HUES48 (cell line): ENCODE measurements at regions not wholly inside any gene's neighbourhood (a gene's known extent, or its start where the extent isn't known, plus 50 kb on each side); places are given as distances from the start of the nearest gene placed in this dataset.

Experiments
- H3K27ac ChIP-seq: one replicate; pipeline ENCODE4 v1.7.0; 2013; ENCODE audit warnings: low read depth, low read length, inconsistent platforms
- H3K27me3 ChIP-seq: 2 replicates; pipeline ENCODE4 v1.6.1; 2013; ENCODE audit warnings: mild to moderate bottlenecking, low read length; ENCODE audit not compliant: control insufficient read depth, insufficient read depth
- H3K36me3 ChIP-seq: 2 replicates; pipeline ENCODE4 v1.6.1; 2013; ENCODE audit warnings: low read length; ENCODE audit not compliant: control insufficient read depth, insufficient read depth
- H3K4me1 ChIP-seq: 2 replicates; pipeline ENCODE4 v1.6.1; 2013; ENCODE audit warnings: mild to moderate bottlenecking, low read length; ENCODE audit not compliant: control insufficient read depth, insufficient read depth
- H3K4me3 ChIP-seq: 2 replicates; pipeline ENCODE4 v1.5.1; 2013; ENCODE audit warnings: mild to moderate bottlenecking, low read depth, low read length
- H3K9ac ChIP-seq: 2 replicates; pipeline ENCODE4 v1.6.1; 2013; ENCODE audit warnings: mild to moderate bottlenecking, low read depth, low read length, moderate library complexity
- H3K9me3 ChIP-seq: 2 replicates; pipeline ENCODE4 v1.6.1; 2013; ENCODE audit warnings: low read length; ENCODE audit not compliant: control insufficient read depth, insufficient read depth

DNA sequence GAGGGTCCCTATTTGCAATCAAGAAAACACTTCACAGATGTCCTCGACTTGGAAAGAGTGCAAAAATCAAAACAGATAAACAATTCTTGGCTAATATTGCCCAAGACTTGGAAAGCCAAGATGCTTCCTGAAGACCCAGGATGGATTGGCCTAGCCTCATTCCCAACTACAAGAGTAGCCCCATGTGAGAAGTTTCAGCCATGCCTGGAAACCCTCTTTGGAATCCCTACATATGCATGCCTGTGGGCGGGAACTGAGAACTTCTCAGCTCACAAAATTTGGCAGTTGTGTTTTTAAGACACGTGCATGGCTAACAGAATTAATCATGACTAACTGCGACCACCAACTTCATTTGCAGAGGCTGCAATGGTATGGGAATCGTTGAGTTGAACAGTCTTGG lies 283.2 kb upstream of the TBX3 start:
- H3K4me1 ChIP-seq, result no peaks in the 10 kb centered on the region
- H3K27me3 ChIP-seq, result no peaks in the 10 kb centered on the region
- no peak overlapping the region for H3K27ac ChIP-seq
- no peak overlapping the region for H3K4me3 ChIP-seq
- no peak overlapping the region for H3K9ac ChIP-seq
- no peaks in the 10 kb centered on the region for H3K36me3 ChIP-seq
- H3K9me3 ChIP-seq, result no peaks in the 10 kb centered on the region

GRCh38 chr12:114964841-114965240 lies 280.9 kb upstream of the TBX3 start:
- Histone ChIP-seq H3K27ac (no peak overlapping the region), H3K9ac (no peak overlapping the region), H3K4me3 (no peak overlapping the region), H3K4me1 (no peaks in the 10 kb centered on the region), H3K36me3 (no peaks in the 10 kb centered on the region), H3K27me3 (no peaks in the 10 kb centered on the region), H3K9me3 (no peaks in the 10 kb centered on the region)

GRCh38 chr12:114963846-114964245 lies 279.9 kb upstream of the TBX3 start:
- Histone ChIP-seq H3K27ac (no peak overlapping the region), H3K9me3 (no peaks in the 10 kb centered on the region), H3K27me3 (no peaks in the 10 kb centered on the region), H3K9ac (no peak overlapping the region), H3K36me3 (no peaks in the 10 kb centered on the region), H3K4me3 (no peak overlapping the region), H3K4me1 (no peaks in the 10 kb centered on the region)

DNA sequence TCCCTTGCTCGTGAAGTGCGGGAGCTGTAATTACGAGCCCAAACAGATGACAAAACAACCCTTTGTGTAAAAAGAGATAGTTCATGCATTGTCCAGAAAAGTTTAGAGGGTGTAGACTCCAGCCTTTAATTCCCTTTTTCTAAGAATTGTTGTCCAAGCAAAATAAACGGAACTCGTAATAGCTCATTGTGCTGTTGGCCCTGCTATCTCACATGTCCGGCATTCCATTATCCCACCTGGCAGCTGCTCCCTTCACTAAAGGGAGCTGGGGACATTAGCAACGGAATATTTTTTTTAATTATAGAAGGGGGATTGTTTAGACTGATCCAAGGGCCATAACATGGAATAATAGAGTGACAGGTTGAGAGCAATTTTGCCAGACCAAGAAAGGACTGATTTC lies 277.5 kb upstream of the TBX3 start:
- Histone ChIP-seq H3K27ac (no peak overlapping the region), H3K4me1 (no peaks in the 10 kb centered on the region), H3K4me3 (no peak overlapping the region), H3K9me3 (no peaks in the 10 kb centered on the region), H3K27me3 (no peaks in the 10 kb centered on the region), H3K36me3 (no peaks in the 10 kb centered on the region), H3K9ac (no peak overlapping the region)

GRCh38 chr12:114958538-114958937 lies 274.6 kb upstream of the TBX3 start:
- Histone ChIP-seq H3K27me3 (no peaks in the 10 kb centered on the region), H3K4me1 (no peaks in the 10 kb centered on the region), H3K9ac (no peak overlapping the region), H3K9me3 (no peaks in the 10 kb centered on the region), H3K4me3 (no peak overlapping the region), H3K36me3 (no peaks in the 10 kb centered on the region), H3K27ac (no peak overlapping the region)

DNA sequence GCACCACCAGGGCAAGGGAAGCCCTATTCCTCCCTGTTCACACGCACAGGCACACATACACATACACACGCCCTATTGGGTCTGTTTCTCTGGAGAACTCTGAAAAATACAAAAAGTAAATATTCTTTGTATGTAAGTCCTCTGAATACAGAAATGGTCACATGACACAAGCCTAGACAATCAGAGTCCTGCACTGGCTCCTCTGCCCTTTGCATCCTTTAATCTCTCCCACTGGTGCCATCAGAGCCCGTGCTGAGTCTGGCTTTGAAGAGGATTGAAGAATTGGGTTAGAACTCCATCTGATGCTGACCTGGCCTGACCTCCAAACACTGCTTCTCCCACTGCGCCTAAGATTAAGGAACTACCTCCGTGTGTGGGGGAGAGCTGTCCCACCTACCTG lies 273.2 kb upstream of the TBX3 start:
- no peaks in the 10 kb centered on the region for H3K36me3 ChIP-seq
- no peaks in the 10 kb centered on the region for H3K4me1 ChIP-seq
- H3K27ac ChIP-seq, result no peak overlapping the region
- H3K9me3 ChIP-seq, result no peaks in the 10 kb centered on the region
- no peak overlapping the region for H3K9ac ChIP-seq
- no peaks in the 10 kb centered on the region for H3K27me3 ChIP-seq
- no peak overlapping the region for H3K4me3 ChIP-seq

DNA sequence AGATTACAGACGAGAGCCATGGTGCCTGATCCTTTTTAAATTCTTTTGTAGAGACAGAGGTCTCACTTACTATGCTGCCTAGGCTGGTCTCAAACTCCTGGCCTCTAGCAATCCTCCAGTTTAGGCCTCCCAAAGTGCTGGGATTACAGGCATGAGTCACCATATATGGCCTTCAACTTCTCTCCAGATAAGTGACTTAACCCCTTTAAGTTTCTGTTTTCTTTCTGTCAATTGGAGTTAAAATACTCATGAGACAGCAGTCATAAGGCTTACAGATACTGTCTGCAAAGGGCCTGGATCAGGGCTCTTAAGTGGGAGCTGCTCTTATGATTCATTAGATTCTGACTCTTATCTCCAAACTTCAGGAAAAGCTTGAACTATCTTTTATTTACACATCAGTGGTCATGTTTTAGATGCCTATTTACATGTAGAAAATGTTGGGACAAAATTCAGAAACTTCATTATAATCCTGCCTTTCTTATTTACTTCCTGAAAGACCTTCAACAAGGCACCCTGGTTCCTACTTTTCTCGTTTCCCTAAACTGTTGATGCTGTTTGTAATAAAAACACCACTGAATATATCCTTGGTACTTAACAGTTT lies 271.5 kb upstream of the TBX3 start:
- H3K36me3 ChIP-seq, result no peaks in the 10 kb centered on the region
- no peaks in the 10 kb centered on the region for H3K9me3 ChIP-seq
- no peak overlapping the region for H3K9ac ChIP-seq
- H3K27me3 ChIP-seq, result no peaks in the 10 kb centered on the region
- no peak overlapping the region for H3K4me3 ChIP-seq
- H3K4me1 ChIP-seq, result no peaks in the 10 kb centered on the region
- H3K27ac ChIP-seq, result no peak overlapping the region

DNA sequence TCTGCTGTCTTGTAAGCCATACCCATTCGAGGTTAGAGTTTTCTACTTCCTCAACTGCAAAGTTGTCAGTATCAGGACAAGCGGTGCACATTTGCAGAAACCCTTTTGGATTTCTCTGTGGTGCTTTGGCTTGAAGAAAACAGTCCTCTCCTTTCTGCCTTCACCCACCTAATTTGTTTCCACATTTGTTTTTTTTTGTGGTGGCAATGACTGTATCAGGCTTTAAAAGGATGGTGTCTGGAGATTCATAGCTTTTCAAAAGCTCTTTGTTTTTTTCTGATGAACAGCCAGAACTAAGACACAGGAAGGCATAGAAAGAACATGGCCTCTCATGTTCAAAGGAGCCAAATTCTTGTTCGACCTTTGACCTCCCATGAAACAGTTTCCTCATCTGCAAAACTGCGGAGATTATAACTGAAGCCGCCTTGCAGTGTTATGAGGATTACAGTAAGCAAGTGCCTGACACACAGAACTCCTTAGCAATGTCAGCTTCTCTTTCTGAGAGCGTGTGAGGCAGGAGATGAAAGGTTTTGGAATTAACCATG lies 270.6 kb upstream of the TBX3 start:
- H3K9ac ChIP-seq, result no peak overlapping the region
- H3K4me1 ChIP-seq, result no peaks in the 10 kb centered on the region

GRCh38 chr12:114952573-114953271 lies 268.7 kb upstream of the TBX3 start:
- H3K9ac ChIP-seq, result no peak overlapping the region
- H3K27ac ChIP-seq, result no peak overlapping the region
- no peak overlapping the region for H3K4me3 ChIP-seq
- H3K9me3 ChIP-seq, result no peaks in the 10 kb centered on the region
- no peaks in the 10 kb centered on the region for H3K36me3 ChIP-seq
- no peaks in the 10 kb centered on the region for H3K4me1 ChIP-seq
- no peaks in the 10 kb centered on the region for H3K27me3 ChIP-seq

More for the DNA sequence above, 270.6 kb upstream of the TBX3 start:
- Histone ChIP-seq H3K4me3 (no peak overlapping the region), H3K27ac (no peak overlapping the region), H3K9me3 (no peaks in the 10 kb centered on the region), H3K27me3 (no peaks in the 10 kb centered on the region), H3K36me3 (no peaks in the 10 kb centered on the region)

- Histone ChIP-seq H3K36me3 (no peaks in the 10 kb centered on the region), H3K27me3 (no peaks in the 10 kb centered on the region), H3K9me3 (no peaks in the 10 kb centered on the region), H3K27ac (no peak overlapping the region), H3K4me3 (no peak overlapping the region), H3K9ac (no peak overlapping the region), H3K4me1 (no peaks in the 10 kb centered on the region)
These were observed 265.3 kb upstream of the TBX3 start for GRCh38 chr12:114949058-114949820.

DNA sequence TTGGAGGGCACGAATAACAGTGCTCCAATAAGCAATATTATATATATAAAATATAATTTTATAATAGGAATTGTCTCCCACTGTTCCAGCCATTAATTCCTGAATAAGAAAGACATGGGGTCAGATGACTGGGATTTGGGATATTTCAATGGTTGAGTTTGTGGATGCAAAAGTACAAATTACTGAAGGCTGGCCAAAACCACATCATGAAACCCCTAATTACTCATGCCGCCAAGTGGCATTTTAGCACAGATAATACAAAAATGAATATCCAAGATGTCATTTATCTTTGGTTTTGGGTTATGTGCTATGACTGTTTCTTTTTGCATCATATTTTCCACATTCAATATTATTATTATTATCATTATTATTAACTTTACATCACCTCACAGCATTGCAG lies 261.4 kb upstream of the TBX3 start:
- H3K9ac ChIP-seq, result no peak overlapping the region
- no peaks in the 10 kb centered on the region for H3K27me3 ChIP-seq
- H3K36me3 ChIP-seq, result no peaks in the 10 kb centered on the region
- no peaks in the 10 kb centered on the region for H3K4me1 ChIP-seq
- no peaks in the 10 kb centered on the region for H3K9me3 ChIP-seq
- H3K27ac ChIP-seq, result no peak overlapping the region
- no peak overlapping the region for H3K4me3 ChIP-seq
